ENCODE measurements at regions not wholly inside any gene's neighbourhood (a gene's known extent, or its start where the extent isn't known, plus 50 kb on each side); places are given as distances from the start of the nearest gene placed in this dataset.

DNA sequence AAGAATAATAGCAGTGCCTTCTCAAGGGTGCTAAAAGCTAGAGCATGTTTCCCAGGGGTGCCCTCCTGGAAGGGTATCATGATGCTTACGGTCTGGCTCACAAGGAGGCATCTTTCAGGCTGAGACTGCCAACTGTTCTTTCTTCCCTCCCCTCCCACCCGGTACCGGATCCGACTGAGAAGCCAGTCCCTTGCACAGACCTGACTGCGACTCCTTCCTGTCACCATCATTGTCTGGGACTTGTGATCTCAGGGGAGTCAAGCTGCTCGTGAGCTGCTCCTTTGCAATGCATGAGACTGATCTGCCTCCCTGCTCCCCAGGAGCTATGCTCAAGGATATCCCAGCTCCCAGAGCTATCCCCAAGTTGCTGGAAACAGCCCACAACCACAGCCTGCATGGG is 170.8 kb downstream of the GADD45G start:
- DNase-seq, result no peak

DNA sequence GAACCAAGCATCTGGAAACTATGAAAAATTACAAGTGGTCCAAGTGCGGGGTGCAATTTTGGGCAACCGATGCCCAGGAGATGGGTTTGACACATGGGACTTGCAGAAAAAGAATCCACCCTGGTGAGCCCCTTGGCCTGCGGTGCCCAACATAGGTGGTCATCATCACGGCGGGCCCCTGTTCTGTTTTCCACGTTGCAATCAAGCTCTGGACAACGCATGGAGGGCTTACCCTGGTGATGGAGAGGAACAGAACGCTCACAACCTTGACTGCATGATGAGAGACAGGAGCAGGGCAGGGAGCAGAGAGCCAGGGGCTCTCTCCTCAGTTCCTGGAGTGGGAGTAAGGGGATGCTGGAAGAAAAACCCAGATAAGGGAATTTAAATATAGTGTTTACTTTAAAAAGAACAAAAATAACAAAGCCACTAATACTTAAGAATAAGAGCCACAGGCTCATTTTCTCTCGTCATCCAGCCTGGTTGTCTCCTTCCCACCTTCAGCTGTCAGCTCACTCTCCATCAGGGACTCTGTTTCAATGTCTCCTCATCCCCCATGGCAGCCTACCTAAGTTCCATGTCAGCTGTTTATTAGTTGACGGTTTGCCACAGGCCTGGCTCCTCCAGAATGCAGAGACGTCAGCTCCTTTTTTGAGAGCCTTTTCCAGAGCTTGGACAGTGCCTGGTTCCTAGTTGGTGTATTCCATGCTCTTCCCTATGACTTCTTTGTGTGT is 172.1 kb downstream of the GADD45G start:
- DNase-seq, result no peak

- no peak for DNase-seq
These were observed 172.7 kb downstream of the GADD45G start for GRCh38 chr9:89777544-89777943.

DNA sequence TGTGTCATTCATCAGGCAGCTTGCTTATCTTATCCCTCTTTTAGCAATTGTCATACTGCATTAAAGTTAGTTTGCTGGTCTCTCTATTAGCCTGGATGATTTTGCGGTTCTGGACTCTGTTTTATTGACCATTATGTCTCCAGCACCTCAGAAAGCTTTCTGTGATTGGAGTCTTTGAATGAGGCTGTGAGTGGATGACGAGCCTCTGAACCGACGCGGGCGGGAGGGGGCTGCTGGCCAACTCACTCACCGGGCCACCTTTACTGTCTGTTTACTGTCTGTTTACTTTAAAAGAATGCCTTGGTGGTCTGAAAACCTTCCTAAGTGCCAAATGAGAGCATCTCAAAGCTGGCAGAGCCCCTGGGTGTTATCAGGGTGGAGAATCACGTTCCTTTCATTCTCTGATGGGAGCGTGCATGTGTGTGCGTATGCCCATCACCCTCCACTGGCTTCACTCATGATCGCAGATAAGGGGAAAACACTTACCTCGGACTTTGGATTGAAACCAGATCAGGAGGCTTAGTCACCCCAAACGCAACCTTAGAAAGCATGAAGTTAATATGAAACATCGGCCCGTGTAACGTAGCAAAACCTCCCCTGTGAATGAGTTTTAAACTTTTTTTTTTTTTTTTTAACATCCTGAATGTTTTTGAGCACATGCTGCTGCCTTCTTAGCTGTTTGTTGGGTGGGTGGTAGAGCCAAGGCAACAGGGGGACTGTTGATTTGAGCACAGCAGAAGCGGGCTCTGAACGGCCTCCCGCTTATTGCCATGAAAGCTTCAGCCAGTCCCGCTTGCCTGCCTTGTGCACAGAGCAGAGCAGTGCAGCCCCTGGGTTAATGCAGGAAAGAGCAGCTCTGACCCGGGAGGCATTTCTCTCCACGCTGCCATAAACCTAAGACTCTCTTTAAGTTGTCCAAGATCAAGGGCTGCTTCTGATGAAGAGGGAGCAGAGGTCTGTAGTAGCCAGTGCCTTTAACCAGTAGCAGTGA is 173.6 kb downstream of the GADD45G start:
- no peak for DNase-seq

- DNase-seq, result no peak
These were observed 174.8 kb downstream of the GADD45G start for GRCh38 chr9:89779405-89780203.

DNA sequence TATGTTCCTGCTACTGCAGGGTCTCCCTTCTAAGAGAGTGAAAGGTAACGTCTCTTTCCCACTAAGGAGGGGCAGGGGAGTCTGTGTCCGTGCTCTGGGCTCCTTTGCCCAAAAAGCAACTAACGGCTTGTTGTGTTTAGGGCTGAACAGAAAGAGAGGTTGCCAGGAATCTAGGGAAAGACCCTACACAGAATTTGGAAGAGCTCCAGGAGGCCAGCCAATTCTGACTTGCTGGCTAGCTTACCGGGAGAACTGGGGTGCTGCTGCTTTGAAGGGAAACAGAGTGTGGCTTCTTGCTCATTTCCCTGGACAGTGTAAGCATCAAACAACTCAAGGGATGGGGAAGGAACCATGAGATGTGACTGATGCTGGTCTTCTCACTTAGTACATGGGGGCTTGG is 176.1 kb downstream of the GADD45G start:
- DNase-seq, result no peak

DNA sequence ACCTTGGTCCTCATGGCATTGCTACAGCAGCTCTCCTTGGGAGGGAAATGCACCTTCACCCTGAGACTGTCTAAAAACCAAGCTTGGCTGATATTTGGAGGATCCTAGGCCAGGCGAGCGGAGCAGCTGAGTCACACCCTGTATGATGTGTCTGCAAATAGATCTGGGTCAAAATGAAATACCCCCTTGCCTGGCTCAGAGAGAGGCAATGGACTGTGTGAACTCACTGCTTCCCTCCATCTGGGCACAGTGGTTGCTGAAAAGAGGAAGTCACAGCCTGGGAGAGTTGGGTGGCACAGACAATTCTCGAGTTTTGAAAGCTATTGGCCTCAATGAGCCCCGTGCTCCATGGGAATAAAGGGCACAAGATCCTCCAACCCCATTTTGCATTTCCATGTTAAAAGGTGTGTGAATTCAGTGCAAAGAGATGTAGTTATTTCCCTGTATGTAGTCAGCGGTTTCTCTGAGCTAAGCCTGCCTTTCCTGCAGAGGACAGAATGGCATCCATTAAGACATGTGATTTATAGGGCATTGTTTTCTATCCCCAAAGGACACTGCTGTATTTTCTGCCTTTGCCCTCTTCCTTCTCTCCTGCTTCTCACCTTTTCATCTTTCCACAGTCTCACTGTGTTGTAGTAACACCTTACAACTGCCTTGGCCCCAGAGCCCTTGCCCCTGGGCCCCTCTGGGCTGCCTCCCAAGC is 177.2 kb downstream of the GADD45G start:
- DNase-seq, result no peak

- no peak for DNase-seq
These were observed 181.8 kb downstream of the GADD45G start for GRCh38 chr9:89786655-89787054.

DNA sequence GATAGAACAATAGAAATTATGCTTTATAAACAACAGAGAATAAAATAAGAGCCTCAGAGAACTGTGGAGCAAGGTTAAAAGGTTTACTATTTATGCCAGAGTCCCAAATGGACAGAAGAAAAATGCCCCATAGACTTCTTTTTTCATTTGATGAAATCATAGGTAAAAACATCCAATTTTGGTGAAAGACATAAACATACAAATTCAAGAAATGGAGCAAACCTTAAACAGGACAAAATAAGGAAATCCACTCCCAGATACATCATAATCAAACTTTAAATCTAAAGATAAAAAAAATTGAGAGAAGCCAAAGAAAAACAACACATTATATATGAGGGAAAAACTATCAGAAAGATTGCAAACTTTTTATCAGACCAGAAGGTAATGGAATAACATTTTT is 182.8 kb downstream of the GADD45G start:
- DNase-seq, result no peak

DNA sequence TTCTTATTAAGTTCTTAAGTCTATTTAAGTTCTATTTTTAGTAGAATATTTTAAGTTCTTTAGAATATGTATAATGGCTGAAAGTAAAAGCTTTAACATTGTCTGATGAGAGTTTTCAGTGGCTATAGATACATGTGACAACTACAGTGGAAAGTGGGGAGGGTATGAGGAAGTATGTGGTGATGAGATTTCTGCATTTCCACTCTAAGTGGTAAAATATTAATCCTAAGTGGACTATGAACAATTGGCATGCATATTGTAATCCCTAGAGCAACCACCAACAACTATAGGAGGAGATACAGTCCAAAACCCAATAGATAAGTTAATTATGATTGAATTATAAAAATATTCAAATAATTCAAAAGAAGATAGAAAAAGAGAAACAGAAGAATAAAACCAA is 183.6 kb downstream of the GADD45G start:
- DNase-seq, result no peak

DNA sequence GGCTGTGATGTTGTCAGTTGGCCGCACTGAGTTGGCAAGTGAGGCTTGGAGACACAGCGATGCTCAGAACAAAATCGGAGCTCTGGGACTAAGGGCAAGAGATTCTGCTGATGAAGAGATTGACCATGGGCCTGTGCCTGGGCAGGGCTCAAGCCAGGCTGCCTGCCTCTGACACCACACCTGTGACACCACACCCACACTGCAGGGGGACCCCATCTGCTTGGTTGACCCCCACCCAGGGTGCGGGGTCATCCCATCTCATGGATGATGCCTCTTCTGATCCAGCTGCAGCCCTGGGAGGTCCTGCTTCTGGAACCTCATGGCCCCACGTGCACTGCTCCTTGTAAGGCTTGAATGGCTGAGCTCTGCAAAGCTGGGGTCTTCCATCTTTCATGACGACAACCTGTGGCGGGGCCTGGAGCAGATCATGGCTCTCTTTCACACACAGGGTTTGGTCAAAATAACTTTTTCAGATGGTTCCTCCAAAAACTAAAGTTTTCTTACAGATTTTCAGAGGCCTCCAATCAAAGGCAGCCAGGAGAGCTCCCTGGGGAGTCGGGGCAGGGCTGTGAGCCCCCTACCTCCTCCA is 185.2 kb downstream of the GADD45G start:
- DNase-seq, result no peak

GRCh38 chr9:89790542-89791109 is 185.8 kb downstream of the GADD45G start:
- DNase-seq, result no peak

GRCh38 chr9:89791754-89792153 is 186.9 kb downstream of the GADD45G start:
- no peak for DNase-seq

DNA sequence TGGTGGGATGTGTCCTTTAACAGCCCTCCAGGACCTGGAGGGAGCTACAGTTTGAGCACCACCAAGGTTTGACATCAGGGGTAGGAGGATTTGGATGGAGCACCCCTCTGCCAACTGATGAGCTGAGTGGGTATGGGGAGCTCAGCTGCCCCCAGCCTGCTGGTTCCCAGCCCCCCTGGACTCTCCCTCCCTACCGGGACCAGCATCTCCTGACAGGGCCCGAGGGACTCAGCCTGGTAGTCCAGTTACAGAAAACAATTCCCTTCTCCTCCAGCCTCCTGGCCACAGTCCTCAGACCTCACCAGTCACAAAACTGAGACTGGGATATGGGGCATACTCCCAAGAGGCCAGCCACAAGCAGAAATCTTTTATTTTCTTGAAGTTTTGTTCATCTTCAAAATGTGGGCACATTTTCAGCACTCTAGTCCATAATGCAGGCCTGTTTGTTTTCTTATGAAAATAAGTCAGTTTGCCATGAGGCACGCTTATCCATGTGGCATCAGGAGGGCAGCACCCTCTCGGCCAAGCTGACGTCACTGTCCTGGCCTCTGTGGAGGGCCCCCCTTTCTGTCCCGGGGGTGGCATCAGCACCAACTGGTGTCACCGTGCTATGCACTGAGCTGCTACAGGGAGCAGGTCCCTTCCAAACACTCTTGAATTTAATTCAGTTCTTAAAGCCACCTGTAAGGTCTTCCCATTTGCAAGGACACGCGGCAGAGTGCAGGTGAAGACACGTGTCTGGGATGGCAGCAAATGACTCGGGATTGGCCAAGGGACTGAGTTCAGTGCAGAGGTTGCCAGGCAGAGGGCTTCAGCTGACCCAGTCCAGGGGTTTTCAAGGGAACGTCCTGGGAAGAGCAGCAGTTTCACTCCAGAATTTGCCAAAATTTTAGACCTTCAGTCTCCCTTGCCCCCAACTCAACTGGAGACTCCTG is 187.6 kb downstream of the GADD45G start:
- no peak for DNase-seq

- no peak for DNase-seq
These were observed 188.3 kb downstream of the GADD45G start for GRCh38 chr9:89793124-89793495.

GRCh38 chr9:89793551-89793950 is 188.7 kb downstream of the GADD45G start:
- no peak for DNase-seq

DNA sequence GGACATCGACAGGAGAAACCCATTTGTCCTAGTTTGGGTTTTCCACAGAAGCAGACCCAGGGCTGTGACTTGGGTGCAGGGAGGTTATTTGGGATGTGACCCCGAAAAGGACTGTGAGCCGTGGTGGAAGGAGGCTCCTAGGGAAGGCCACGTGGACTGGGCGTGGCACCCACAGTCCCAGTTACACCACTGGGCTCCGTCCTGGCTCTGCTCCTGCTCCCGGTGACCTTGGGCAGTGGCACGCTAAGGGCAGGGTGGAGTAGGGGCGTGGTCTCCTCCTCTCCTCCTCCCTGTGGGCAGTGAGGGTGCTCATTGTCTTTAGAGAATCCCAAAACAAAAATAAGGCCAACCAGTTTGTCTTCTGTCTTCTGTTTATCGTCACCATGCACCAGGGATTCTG is 190.1 kb downstream of the GADD45G start:
- no peak for DNase-seq

DNA sequence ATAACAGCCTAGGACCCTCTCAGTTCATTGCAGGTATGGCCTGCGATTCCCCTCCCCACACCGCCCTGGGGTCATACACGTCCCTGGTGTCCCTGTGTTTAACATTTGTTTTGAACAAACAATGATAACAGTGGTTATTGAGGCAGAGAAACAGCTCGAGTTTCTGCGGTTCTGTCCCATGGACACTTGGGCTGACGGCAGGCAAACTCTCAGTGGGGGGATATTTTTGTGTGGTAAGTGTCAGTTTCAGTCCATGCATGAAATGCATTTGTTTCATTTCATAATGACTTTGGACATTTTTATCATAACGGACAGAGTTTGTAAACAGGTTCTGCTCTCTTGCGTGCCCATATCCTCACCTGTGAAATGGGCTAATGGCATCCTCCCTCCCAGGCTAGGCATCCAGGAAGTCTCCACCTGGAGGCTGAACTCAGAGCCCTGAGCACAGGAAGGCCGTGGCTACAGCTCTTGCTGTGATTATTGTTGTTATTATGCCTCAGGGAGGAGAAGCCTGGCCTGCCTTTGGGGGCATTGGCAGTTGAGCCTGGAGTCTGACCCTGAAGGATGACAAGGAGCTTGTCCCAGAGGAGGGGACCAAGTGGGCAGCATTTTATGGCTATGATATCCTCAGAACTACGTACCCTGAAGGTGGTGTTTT is 190.9 kb downstream of the GADD45G start:
- no peak for DNase-seq

GRCh38 chr9:89796606-89797005 is 191.8 kb downstream of the GADD45G start:
- no peak for DNase-seq

GRCh38 chr9:89797255-89797654 is 192.4 kb downstream of the GADD45G start:
- no peak for DNase-seq
